ENCODE measurements at regions not wholly inside any gene's neighbourhood (a gene's known extent, or its start where the extent isn't known, plus 50 kb on each side); places are given as distances from the start of the nearest gene placed in this dataset.

- TF ChIP-seq CTCF (IDR thresholded peaks at IDR 0.05) (no peak), POLR2A (IDR thresholded peaks at IDR 0.05; ENCODE audit: low read depth) (no peak), POLR2AphosphoS5 (IDR thresholded peaks at IDR 0.05) (no peak)
These were observed 101.1 kb upstream of the ID4 start for GRCh38 chr6:19736066-19736465.

Data from esophagus muscularis mucosa (tissue), 3 donors.